Uterus (tissue), 3 donors: ENCODE measurements at regions not wholly inside any gene's neighbourhood (a gene's known extent, or its start where the extent isn't known, plus 50 kb on each side); places are given as distances from the start of the nearest gene placed in this dataset.

Source experiments
- DNase-seq, 2 donors: peaks; one replicate each; pipeline ENCODE4 v3.0.0-alpha.2; 2019 to 2020
- H3K27ac ChIP-seq, 2 donors: fragments of 200-600 bp; sonication (generic); 1 replicate in 1 of 2; 2 replicates in 1 of 2; pipeline ENCODE4 v1.5.1; 2016 to 2018
- H3K27me3 ChIP-seq, 2 donors: fragments of 200-600 bp; sonication (generic); one replicate each; pipeline ENCODE4 v1.5.1; 2018 to 2019; ENCODE audit warnings: control low read depth in 1 of 2
- H3K36me3 ChIP-seq, 2 donors: fragments of 200-600 bp; sonication (generic); one replicate each; pipeline ENCODE4 v1.5.1; 2019; ENCODE audit warnings: control low read depth in 1 of 2
- H3K4me1 ChIP-seq, 2 donors: fragments of 200-600 bp; sonication (generic); one replicate each; pipeline ENCODE4 v1.5.1; 2018 to 2019; ENCODE audit warnings: control low read depth in 1 of 2
- H3K4me3 ChIP-seq, 2 donors: fragments of 200-600 bp; sonication (generic); 1 replicate in 1 of 2; 2 replicates in 1 of 2; pipeline ENCODE4 v1.5.1; 2018 to 2019; ENCODE audit warnings: mild to moderate bottlenecking in 1 of 2
- H3K9me3 ChIP-seq, 2 donors: fragments of 200-600 bp; sonication (generic); one replicate each; pipeline ENCODE4 v1.5.1; 2019; ENCODE audit warnings: control low read depth in 1 of 2
- POLR2A ChIP-seq, 2 donors: fragments of 450-650 bp; IDR thresholded peaks; one replicate each; pipeline ENCODE4 v1.6.1; 2016; ENCODE audit warnings: antibody characterized with exemption in 2 of 2, mild to moderate bottlenecking in 1 of 2, moderate library complexity in 1 of 2
- intact Hi-C: fragments of 100-400 bp; cut with DNase I; formaldehyde crosslinking; loops from one replicate; pipeline ENCODE4 v1.15.1; 2023; ENCODE audit warnings: low total_unique reads
- TF ChIP-seq, protein P1 (sequence below), 4 experiments: fragments of 200-600 bp in 2 of 4; fragments of 450-650 bp in 2 of 4; sonication (generic) in 2 of 4; IDR thresholded peaks; one replicate each; pipeline ENCODE4 v1.5.1; 2016 to 2019; ENCODE audit warnings: antibody characterized with exemption in 4 of 4, mild to moderate bottlenecking in 2 of 4, moderate library complexity in 1 of 4
- donor health status: DM: yes; HTN: yes; CAD: no.

DNA sequence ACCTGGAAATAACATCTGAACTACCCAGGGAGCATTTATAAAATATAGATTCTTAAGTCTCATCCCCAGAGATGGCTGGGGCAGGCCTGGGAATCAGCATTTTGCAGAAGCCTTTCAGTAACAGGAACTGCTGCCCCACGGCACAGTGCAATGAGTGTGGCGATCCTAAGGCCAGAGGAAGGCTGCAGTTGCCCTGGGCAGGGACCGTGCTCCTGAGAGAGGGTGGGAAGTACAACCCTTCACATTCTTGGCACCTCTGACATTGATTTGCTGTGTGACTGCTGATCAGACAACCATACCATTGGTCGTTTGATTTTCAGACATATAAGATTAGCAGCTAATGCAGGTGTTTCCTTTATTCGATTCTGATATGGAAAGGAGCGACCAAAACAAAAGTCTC is 233.6 kb downstream of the STIM2 start:
- TF ChIP-seq POLR2A (IDR thresholded peaks at IDR 0.05) = no peak
- TF ChIP-seq, protein P1, sequence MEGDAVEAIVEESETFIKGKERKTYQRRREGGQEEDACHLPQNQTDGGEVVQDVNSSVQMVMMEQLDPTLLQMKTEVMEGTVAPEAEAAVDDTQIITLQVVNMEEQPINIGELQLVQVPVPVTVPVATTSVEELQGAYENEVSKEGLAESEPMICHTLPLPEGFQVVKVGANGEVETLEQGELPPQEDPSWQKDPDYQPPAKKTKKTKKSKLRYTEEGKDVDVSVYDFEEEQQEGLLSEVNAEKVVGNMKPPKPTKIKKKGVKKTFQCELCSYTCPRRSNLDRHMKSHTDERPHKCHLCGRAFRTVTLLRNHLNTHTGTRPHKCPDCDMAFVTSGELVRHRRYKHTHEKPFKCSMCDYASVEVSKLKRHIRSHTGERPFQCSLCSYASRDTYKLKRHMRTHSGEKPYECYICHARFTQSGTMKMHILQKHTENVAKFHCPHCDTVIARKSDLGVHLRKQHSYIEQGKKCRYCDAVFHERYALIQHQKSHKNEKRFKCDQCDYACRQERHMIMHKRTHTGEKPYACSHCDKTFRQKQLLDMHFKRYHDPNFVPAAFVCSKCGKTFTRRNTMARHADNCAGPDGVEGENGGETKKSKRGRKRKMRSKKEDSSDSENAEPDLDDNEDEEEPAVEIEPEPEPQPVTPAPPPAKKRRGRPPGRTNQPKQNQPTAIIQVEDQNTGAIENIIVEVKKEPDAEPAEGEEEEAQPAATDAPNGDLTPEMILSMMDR (IDR thresholded peaks at IDR 0.05) = no peak
- no peak for DNase-seq
- intact Hi-C loops = no loop called here

DNA sequence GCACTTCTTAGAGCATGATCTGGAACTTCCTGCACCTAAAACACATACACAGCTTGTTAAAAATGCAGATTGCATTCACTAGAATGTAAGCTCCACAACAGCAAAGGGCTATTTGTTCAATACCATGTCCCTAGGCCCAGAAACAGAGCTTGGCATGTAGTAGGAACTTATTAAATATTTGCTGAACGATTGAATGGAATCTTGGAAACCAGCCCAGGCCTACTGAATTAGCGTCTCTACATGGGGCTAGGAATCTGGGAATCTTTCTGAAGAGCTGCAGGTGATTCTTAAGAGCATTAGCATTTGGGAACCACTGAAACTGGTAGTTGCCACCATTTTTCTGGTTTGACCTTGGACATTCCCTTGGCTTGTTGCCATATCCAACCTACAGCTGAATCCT is 234.1 kb downstream of the STIM2 start:
- DNase-seq = no peak
- no peaks in the 10 kb centered on the region for H3K9me3 ChIP-seq
- H3K4me3 ChIP-seq = no peak overlapping the region
- intact Hi-C loops = no loop called here
- H3K4me1 ChIP-seq = no peaks in the 10 kb centered on the region
- no peaks in the 10 kb centered on the region for H3K27me3 ChIP-seq
- no peaks in the 10 kb centered on the region for H3K36me3 ChIP-seq
- TF ChIP-seq, protein P1 (IDR thresholded peaks at IDR 0.05) = no peak
- TF ChIP-seq POLR2A (IDR thresholded peaks at IDR 0.05) = no peak
- H3K27ac ChIP-seq = no peak overlapping the region

More for the DNA sequence above, 233.6 kb downstream of the STIM2 start:
- no peaks in the 10 kb centered on the region for H3K27me3 ChIP-seq
- H3K4me1 ChIP-seq = no peaks in the 10 kb centered on the region
- H3K4me3 ChIP-seq = no peak overlapping the region
- H3K27ac ChIP-seq = no peak overlapping the region
- no peaks in the 10 kb centered on the region for H3K36me3 ChIP-seq
- H3K9me3 ChIP-seq = no peaks in the 10 kb centered on the region

DNA sequence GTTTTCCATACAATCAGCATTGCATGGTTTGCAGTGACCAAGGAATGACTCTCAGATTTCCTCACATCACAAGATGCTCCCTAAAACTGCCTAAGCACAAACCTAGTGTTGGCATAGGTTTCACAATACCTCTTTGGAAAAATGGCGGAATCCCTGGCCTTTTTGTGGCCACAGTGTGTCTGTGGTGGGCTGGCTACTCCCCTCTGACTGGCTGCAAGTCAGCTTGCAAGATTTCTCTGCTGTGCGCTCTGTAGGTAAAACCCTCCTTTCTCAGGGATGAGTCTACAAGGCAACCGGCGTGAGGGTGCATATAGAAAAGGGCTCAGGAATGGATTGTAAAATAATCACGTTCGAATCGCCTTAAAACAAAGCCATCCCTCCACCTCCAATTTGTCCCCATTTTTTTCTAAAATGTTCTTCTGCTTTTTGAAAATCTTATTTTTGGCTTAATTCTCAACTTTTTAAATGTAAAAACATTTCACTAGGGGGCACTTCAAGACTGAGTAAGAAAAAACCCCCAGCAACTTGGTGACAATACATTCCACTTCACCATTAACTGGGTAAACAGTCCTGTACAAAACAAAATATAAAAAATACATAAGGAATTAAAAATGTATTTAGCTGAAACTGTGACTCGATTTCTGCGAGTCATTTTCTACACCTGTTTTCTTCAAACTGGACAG is 235.6 kb downstream of the STIM2 start:
- no peaks in the 10 kb centered on the region for H3K9me3 ChIP-seq
- H3K36me3 ChIP-seq = no peaks in the 10 kb centered on the region
- no peak for TF ChIP-seq POLR2A (IDR thresholded peaks at IDR 0.05)
- TF ChIP-seq, protein P1 (IDR thresholded peaks at IDR 0.05) = no peak
- DNase-seq = no peak
- H3K27me3 ChIP-seq = no peaks in the 10 kb centered on the region
- intact Hi-C loops = no loop called here
- H3K4me1 ChIP-seq = no peaks in the 10 kb centered on the region
- no peak overlapping the region for H3K27ac ChIP-seq
- no peak overlapping the region for H3K4me3 ChIP-seq

DNA sequence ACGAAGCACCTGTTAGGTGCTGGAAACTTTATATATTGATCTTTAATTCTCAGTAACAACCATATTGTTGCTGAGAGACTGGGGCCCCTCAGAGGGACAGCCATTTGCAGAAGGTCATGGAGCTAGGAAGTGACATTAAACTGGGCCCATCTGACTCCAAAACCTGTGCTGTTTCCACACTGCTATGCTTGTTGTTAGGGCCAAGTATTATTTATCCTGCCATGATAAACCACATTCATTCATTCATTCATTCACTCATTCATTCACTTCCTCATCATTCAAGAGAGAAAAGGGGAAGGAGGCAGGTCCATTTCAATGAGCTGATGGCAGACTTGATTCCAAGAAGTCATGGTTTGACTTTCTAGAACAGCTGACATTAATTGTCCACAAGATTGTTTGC is 237.4 kb downstream of the STIM2 start:
- Histone ChIP-seq H3K9me3 (no peaks in the 10 kb centered on the region), H3K27me3 (no peaks in the 10 kb centered on the region), H3K4me1 (no peaks in the 10 kb centered on the region), H3K36me3 (no peaks in the 10 kb centered on the region), H3K4me3 (no peak overlapping the region), H3K27ac (no peak overlapping the region)
- intact Hi-C loops = no loop called here
- TF ChIP-seq POLR2A (IDR thresholded peaks at IDR 0.05) = no peak
- TF ChIP-seq, protein P1 (IDR thresholded peaks at IDR 0.05) = no peak
- DNase-seq = no peak

DNA sequence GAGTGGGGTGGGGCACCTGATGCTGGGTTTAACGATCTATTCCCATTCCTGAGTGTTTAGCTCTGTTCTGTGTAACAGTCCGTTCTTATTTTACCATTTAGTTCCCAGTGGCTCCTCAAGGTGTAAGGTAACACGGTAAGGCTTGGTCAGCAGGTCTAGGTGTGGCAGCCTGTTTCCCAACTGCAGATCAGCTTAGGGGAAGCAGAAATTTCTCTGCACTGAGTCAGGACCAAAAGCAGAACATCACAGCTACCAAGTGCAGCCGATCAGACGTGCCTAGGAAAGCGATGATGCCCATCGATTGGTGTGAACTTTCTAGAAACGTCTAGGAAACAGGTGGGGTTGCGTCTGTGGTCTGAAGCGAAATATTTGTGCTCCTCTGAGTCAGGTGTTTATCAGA is 240.1 kb downstream of the STIM2 start:
- no peaks in the 10 kb centered on the region for H3K4me1 ChIP-seq
- no peak for DNase-seq
- no peaks in the 10 kb centered on the region for H3K27me3 ChIP-seq
- no peaks in the 10 kb centered on the region for H3K36me3 ChIP-seq
- H3K27ac ChIP-seq = no peak overlapping the region
- no peak overlapping the region for H3K4me3 ChIP-seq
- intact Hi-C loops = no loop called here
- H3K9me3 ChIP-seq = no peaks in the 10 kb centered on the region
- no peak for TF ChIP-seq POLR2A (IDR thresholded peaks at IDR 0.05)
- TF ChIP-seq, protein P1 (IDR thresholded peaks at IDR 0.05) = no peak
